Left cardiac atrium (tissue), 4 donors: ENCODE measurements at regions not wholly inside any gene's neighbourhood (a gene's known extent, or its start where the extent isn't known, plus 50 kb on each side); places are given as distances from the start of the nearest gene placed in this dataset.
"Not testable (repeated sequence)": the region's sequence is repeated elsewhere in the genome, so short reads cannot be mapped to it uniquely, and the experiment has no call there.

Experiments
- ATAC-seq, 2 donors: fragments of 200-7000 bp; cut with Tn5 transposase; one replicate each; pipeline ENCODE4 v1.9.1; 2020; ENCODE audit warnings: mild to moderate bottlenecking in 2 of 2, moderate library complexity in 2 of 2
- DNase-seq: peaks from one replicate; pipeline ENCODE4 v3.0.0-alpha.2; 2020
- intact Hi-C, 2 donors: fragments of 100-400 bp; cut with DNase I; formaldehyde crosslinking; loops; one replicate each; pipeline versions ENCODE4 v1.14.1 to v1.15.1; 2022 to 2023
- donor health status: DM: no; HTN: yes; CAD: no.
- donor health status: DM: no; HTN: yes; CAD: no; lungs with severe emphysema.
- donor health status: DM: yes; HTN: yes; CAD: no.
- donor health status: Dilated cardiomyopathy.

DNA sequence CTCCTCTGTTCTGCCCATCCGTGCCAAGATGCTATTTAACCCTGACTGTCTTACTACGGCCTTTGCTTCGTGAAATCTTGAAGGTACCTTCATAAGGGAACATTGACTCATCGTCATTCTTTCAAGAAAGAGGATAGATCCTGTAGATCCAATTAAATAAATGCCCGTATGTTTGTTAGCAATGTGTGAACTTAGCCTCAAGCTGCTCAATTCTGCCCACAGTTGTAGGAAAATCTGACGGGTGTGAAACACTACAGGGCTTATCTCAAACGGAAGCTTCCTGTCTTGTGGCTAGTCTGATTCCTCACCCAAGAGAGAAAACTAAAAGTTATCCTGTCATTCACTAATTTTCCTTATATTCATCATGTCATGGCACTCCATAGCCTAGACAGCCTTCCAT lies 168.0 kb upstream of the TBX3 start:
- intact Hi-C loops, result no loop called here

DNA sequence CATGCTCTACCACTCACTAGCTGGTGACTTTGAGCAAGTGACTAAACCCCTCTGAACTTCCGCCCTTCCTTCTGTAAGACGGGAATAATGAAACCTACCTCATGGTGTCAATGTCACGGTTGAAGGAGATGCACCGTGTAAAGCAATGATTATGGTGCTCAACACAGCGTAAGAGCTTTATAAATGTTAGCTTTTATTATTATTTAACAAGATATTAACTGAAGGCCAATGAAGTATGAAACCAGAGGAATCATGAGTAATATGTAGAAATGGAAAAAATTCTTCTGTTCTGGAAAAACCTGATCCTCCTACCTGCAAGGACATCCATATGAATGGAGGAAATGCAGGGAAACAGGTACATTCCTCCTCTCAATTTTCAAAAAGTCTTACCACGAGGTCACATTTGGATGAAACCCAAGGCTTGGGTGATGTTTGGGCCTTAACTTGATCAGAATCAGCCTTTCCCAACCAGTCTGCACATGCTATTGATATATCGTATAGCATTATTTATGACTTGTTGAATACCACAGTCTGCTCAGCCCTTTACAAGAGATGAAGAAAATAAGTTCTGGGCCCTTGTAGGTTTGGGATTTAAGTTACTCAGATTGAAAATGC lies 166.8 kb upstream of the TBX3 start:
- no peak for DNase-seq
- ATAC-seq, result no peak
- intact Hi-C loops, result no loop called here

More for the DNA sequence above, 168.0 kb upstream of the TBX3 start:
- no peak for DNase-seq
- no peak for ATAC-seq

DNA sequence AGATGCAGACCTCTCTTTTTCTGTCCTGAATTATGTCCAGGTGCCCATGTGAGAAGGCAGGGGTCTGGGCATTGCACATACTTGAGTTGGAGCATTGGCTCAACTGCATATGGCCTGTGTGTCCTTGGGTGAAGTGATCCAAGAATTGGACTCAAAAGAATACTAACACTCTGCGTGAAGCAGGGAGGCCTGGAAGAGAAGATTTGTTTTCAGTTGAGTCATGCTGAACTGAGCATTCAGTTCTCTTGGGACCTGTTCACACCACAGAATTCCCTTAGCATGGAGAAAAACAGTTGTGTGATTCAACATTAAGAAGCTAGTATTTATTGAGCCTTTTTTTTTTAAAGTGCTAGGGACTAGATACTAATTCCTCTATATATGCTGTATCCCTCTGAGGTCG lies 164.7 kb upstream of the TBX3 start:
- ATAC-seq (peak; percentile 72 to 78), DNase-seq (no peak)
- intact Hi-C loops, result no loop called here

DNA sequence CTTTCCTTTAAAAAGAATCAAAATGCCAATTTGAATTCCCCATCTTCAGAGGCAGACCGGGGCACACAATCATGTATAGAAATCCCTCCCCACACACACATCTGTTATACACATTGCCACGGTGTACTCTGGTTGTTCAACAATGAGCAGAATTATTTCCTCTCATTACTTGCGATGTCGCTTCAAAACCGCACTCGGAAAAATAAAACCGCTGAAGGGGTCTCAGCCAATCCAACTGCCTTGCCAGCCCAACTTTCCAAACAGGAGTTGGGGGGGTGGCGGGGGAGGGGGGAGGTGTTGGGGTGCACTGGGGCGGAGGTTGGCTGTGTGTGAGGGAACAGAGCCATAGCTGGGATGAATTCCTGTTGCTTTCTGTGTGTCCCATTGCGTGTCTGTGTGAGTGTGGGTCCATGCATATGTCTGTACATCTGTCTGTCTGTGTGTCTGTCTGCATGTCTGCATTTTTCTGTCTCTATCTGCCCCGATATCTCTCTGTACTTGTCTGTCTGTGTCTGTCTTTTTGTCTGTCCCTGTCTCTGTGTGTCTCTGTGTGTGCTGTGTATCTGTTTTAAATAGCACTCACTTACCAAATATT lies 163.6 kb upstream of the TBX3 start:
- DNase-seq, result no peak
- intact Hi-C loops, result no loop called here
- no peak for ATAC-seq

DNA sequence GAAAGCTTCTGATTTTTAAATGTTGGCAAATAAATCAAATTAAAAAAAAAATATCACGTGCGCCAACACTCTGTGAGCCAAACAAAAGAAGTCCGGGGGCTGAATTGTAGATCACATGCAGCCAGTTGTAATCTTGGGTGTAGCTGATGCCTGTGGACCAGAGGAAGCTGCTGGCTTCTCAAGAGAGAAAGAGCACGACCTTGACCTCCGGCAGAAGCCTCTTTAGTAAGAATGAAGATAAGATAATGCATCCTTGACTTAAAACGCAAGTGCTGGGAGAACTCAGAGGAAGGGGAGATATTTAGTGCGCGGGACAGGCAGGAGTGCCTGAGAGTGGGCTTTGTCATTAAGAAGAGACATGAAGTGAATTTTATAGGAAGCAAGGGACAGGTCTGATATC lies 162.8 kb upstream of the TBX3 start:
- DNase-seq (no peak), ATAC-seq (no peak)
- intact Hi-C loops, result no loop called here

DNA sequence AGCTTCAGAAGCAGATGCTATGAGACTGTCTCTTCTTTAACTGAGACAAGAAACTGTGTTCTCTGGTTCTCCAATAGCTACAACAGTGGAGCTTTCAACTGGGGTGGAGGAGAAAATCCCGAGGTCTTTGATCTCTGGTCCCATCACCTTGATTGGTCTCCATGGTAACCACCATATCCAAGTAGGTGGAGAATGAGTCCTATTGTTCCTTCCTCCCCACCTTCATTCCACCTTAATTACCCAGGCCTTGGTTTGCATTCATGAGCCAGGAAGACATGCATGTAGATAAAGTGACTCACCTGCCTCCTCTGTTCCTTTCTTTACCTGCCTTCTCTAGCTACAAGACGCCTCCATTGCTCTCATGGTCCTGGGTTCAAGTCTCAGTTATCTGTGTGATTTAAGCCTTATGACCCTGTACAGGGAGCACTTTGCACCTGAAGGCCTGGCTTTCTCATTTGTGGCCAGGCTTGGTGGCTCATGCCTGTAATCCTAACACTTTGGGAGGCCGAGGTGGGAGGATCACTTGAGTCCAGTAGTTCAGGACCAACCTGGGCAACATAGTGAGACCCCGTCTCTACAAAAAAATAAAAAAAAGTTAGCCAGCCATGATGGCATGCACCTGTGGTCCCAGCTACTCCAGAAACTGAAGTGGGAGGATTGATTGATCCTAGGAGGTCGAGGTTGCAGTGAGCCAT lies 157.7 kb upstream of the TBX3 start:
- ATAC-seq, result no peak
- intact Hi-C loops, result no loop called here
- DNase-seq, result no peak

DNA sequence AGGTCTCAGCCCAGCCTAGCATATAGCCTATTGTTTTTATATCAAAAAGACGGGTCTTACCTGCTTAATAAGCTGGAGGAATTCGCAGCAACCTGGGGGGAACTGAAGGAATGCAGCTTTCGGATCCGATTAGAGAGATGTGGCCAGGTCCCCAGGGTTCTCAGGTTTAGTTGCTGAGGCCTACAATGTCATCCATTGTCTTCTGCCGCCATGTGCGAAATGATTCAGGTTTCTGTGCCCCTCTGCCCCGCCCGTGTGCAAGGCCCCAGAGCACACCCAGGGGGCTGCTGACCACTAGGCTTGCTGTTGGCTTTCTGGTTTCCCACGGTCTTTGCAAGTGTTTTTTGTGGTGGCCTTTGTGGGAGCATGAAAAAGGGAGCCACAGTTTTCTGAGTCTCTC lies 154.5 kb upstream of the TBX3 start:
- intact Hi-C loops, result no loop called here
- no peak for ATAC-seq

DNA sequence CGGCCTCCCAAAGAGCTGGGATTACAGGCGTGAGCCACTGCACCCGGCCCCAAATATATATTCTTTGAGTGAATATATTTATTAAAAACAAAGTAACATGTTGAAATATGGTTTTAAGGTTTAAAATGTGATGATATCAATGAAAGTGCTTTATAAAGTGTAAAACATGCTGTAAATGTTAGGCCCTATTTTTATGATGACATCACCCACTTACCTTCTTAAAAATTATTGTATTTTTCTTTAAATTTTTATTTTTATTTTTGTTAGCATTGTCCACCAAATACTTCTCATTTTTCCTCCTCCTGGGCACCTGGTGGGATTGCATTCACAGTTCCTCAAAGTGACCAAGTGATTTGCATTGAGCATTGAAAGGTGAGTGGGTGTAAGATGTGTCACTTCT lies 152.6 kb upstream of the TBX3 start:
- ATAC-seq (no peak), DNase-seq (no peak)
- intact Hi-C loops, result no loop called here

More for the DNA sequence above, 154.5 kb upstream of the TBX3 start:
- no peak for DNase-seq

DNA sequence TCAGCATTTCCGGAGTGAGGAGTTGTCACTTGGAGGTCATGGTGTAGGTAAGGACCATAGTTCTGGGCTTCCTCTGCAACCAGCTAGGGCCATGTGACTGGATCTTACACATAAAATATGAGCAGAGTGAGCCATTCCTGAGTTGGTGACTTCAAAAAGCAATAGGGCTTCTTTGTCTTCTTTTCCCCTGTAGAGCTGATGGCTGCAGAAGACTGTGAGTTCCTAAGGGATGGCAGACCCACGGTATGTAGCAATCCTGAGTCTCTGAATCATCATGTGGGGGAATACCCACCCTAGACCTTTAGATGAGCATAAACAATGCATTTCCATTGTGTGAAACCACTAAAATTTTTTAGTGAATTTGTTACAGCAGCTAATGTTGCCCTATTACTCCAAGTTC lies 151.1 kb upstream of the TBX3 start:
- DNase-seq (no peak), ATAC-seq (no peak)
- intact Hi-C loops, result no loop called here

DNA sequence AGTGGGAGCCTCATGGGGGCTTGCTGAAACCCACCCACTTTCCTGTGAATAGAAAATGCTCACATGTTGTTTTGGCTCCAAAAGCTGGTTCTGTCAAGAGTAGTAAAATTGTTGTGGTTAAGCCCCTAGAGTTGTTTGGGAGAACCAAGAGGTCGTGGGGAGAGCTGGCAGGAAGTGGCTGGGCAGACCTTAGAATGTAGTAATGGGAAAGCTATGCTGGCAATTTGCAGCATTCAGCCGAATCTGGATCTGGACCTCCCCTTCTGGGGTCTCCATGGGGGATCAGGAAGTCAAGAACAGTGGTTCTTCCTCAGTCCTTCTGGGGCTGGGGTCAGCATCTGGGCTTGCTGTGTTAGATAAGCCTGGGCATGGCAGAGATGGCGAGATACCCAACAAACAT lies 150.6 kb upstream of the TBX3 start:
- no peak for ATAC-seq
- intact Hi-C loops, result no loop called here
- no peak for DNase-seq

DNA sequence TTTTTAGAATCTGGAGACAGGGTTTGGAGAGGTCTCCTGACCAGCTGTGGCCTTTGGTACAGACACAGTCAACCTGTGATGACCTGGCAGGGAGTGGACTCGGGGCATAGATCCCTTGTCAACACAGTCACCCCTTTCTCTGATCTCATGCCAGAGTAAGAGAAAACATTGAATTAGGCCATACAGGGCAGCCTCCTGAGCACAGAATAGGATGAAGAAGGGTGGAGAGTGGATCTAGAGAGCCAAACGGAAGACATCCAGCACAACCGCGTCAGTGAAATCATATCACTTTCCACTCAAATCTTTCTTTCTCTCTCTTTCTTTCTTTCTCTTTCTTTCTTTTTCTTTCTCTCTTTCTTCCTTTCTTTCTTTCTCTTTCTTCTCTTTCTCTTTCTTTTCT lies 145.9 kb upstream of the TBX3 start:
- intact Hi-C loops, result no loop called here
- no peak for DNase-seq
- no peak for ATAC-seq

DNA sequence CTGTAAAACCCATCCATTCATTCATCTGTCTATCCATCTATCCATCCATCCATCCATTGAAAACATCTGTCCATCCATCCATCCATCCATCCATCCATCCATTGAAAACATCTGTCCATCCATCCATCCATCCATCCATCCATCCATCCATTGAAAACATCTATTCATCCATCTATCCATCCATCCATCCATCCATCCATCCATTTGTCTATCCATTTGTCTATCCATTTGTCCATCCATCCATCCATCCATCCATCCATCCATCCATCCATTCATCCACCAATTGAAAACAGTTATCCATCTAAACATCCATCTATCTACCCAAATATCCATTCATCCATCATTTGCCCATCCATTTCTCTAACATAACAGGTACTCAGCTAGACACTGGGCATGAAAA lies 145.3 kb upstream of the TBX3 start:
- ATAC-seq, DNase-seq, intact Hi-C loops: not testable (repeated sequence)

DNA sequence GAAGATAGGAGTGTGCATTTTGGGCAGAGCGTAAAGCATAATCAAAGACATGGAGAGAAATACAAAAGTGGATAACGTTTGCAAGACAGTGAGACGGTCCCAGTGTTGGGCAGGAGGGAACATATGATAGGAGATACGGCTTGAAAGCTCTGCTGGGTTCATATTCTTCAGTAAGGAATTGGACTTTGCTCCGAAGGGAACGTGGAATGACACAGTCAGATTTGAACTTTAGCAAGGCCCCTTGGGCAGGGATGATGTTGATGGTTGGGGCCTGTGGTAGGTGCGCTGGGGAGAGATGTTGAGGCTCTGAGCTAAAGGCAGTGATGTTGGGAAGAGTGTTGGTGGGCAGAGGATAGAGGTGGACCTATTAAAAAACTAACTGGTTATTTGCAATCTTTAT lies 143.5 kb upstream of the TBX3 start:
- no peak for DNase-seq
- intact Hi-C loops, result no loop called here
- no peak for ATAC-seq

DNA sequence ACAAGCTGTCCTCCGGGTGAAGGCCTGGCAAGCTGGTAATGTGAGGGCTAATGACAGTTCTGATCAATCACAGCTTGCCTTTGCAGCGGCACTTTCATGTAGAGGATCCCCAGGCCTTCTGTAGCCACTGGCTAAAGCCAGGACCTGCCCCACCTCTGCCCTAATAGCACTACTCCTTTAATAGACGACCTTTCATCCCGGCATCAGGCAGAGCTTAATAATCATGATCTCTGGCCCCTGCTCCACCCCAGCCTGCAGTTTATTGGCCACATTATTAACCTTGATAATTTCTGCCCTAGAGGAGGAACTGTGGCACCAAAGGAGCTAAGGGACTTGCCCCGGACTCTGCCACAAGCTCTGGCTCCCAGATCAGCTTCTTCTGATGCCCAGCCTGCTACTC lies 142.3 kb upstream of the TBX3 start:
- intact Hi-C loops, result no loop called here
- DNase-seq (no peak), ATAC-seq (no peak)

DNA sequence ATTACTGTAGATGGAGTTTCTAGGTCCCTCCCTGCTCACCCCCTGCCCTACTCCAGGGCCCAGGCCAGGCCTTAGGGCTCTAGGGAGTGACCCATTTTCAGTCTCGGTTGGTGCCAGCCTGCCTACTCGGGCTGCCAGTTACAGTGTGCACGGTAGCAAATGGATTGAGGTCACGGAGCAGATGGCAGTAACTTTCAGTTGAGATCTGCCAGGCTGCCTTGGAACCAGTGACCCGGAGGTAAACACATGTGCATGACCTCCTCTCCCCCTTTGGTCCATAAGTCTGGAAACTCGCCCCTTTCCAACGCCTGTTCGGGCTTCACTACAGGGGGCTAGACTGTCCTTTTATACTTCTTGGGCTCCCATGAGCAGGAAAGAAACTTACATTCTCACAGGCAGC lies 139.7 kb upstream of the TBX3 start:
- intact Hi-C loops, result no loop called here
- DNase-seq, result no peak
- ATAC-seq, result no peak

DNA sequence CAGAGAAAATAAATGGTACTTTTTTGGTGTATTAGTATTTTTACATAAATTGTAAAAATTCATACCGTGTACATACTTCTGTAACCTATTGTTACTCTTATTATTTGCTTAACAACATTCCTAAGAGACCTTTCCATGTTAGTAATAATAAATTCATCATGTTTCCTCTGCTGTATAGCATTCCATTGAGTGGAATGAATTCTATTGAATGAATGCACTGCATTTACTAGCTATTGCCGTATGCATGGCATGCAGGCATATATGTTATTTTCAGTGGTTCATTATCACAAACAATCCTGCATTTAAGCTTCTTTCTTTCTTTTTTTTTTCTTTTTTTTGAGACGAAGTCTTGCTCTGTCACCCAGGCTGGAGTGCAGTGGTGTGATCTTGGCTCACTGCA lies 137.6 kb upstream of the TBX3 start:
- no peak for DNase-seq
- intact Hi-C loops, result no loop called here
- ATAC-seq, result no peak

DNA sequence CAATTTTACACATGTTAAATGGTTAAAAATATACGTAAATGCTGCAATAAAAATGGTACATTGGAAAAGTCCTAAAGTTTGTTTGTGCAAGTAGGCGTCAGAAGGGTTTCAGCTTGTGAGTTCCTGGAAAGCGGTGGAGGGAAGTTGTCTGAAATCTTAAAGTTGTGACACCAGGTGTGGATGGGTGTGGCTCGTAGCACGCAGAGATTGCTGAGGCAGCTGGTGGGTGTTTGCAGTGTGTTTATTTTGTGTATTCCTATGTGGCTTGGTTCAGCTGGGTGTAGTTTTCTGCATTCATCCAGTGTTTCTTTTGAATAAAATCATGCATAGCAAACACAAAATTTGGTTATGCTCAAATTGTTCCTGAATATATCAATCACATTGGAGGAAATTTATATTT lies 136.8 kb upstream of the TBX3 start:
- no peak for DNase-seq
- no peak for ATAC-seq
- intact Hi-C loops, result no loop called here

DNA sequence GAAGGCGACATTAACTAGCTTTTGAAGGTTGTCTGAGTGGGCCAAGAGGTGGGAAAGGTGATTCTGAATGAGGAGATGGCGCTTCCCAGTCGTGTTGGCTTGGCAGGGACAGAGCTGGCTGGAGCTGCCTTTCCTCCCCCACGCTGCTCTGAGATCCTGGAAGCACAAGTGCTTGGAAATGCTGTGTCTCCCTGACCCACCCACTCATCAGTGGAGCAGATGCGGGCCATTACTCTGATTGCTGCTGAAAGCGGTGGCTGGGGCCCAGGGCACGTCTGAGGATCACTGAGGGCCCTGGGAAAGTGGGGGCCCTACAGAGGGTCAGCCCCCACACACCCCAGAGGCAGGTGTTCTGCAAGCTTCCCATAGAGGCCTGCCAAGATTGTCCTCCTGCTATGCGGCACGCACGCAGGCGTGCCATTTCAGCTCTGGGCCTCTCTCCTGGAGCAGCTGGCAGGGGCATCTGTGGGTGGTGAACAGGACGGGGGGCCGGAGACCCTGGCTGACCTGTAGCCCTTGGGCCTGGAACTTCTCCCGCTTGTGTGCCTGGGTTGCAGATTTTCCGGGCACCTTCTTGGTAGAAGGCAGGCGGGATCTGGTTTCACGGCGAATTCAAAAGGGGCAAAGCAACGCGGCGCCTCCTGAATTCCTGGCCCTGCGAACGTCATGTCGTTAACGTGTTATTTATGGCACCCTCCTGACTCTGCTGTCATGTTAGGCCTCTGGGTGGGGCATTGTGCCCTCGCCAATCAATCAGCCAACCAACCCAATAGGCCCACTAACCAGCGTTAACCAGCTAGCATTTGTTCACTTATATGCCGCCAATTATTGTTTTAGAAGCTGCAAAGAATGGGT lies 133.8 kb upstream of the TBX3 start:
- ATAC-seq (no peak), DNase-seq (no peak)
- intact Hi-C loops, result no loop called here

DNA sequence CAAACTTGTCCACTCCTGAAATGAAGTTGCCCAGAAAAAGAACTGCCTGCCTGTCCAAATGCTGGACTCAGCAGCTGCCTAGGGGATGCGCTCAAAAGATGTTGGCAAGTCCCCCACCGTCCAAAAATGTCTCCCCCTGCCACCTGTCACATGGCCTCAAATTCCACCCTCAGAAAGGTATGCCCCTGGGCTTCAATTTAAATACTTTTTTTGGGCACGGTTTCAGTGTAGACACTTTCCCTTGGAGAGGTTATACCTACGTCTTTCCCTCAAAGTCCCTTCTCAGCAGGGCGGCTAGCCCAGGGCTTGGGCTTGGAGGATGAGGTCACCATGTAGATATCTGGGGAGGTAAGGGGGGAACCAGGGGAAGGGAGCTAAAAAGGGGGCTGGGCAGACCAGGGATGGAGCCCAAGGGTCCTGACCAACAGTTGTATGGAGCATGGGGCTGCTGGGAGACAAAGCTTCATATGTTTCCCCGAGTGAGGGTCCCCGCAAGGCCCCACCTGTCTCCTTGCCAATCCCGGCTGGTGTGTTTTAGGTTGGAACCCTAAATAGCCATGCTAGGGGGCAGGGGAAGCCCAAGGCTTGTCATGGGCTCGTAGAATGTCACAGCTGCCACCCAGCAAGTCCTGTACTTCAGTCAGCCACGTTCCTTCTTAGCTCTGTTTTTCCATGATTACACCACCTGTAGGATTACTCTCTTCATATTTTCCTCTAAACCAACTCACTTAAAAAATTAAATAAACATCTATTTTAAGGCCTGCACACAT lies 131.2 kb upstream of the TBX3 start:
- intact Hi-C loops, result no loop called here
- no peak for DNase-seq
- no peak for ATAC-seq
